GM10266 (cell line): ENCODE measurements at regions not wholly inside any gene's neighbourhood (a gene's known extent, or its start where the extent isn't known, plus 50 kb on each side); places are given as distances from the start of the nearest gene placed in this dataset.

Experiments
- DNase-seq: peaks from one replicate; pipeline ENCODE4 v3.0.0; 2012; ENCODE audit errors: extremely low spot score
- TF ChIP-seq, protein P1 (sequence below): IDR thresholded peaks from 2 replicates; pipeline ENCODE4 v1.5.1; 2012; ENCODE audit warnings: mild to moderate bottlenecking, low read depth; ENCODE audit not compliant: control insufficient read depth, insufficient read depth; ENCODE audit errors: missing control alignments

DNA sequence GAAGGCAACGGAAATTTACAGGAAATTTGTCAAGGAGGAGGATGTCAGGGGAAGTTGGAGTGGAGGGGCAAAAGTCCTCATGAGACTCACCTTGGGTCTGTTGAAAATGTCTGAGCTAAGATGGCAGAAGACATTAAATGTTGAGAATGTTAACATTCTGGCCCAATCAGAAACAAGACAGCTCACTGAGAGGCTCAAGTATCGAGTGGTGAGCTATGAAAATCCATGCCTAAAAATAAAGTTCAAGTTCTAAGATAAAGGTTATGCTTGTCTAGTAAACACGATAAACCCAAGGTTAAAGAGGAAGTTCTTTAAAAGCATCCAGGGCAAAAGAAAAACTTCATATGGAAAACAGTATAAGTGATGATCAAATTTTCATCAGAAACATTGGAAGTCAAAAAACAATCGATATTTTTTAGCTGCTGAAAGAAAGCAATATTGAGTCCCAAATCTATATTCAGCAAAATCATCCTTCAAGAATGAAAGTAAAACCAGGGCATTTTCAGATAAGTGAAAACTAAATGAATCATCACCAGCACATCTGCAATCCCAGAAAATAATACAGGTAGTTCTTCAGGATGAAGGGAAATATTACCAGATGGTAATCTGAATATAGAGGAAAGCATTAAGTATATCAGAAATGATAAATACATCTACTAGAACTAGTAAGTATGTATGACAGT, 462.4 kb downstream of the TLL1 start:
- DNase-seq = no peak
- TF ChIP-seq, protein P1, sequence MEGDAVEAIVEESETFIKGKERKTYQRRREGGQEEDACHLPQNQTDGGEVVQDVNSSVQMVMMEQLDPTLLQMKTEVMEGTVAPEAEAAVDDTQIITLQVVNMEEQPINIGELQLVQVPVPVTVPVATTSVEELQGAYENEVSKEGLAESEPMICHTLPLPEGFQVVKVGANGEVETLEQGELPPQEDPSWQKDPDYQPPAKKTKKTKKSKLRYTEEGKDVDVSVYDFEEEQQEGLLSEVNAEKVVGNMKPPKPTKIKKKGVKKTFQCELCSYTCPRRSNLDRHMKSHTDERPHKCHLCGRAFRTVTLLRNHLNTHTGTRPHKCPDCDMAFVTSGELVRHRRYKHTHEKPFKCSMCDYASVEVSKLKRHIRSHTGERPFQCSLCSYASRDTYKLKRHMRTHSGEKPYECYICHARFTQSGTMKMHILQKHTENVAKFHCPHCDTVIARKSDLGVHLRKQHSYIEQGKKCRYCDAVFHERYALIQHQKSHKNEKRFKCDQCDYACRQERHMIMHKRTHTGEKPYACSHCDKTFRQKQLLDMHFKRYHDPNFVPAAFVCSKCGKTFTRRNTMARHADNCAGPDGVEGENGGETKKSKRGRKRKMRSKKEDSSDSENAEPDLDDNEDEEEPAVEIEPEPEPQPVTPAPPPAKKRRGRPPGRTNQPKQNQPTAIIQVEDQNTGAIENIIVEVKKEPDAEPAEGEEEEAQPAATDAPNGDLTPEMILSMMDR = no peak

DNA sequence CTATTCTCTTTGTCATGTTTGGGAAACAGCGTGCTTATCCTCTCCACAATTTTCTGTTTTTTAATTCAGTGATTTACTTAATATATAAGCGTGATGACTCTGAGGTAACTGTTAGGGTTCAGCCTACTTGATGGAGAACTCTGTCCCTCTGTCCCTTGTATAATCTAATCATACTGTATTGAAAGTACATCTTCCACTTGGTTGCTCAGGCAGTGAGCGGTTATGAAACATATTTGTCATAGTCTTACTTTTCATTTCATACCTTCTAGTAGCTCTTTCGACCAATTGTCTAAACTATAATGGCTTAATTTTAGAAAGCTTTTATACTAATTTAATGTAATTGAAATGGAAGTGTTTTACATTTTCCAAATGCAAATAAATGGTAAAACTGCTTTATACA, 469.0 kb downstream of the TLL1 start:
- DNase-seq = no peak
- TF ChIP-seq, protein P1 = no peak

DNA sequence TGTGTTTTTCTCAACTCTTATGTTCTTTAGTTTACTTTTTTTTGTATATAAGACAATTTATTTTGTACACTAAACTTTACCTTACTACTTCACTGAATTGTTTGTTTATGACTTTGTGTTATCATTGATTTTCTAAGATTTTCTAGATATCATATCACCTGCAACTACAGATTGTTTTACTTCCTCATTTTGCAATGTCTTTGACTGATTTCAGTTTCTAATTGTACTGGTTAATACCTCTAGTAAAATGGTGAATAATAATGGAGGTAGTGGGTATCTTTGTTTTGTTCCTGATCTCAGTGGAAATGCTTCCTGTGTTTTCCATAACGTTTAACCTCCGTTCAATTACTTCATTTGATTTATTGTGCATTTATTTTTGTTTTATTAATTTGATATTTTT, 490.2 kb downstream of the TLL1 start:
- no peak for DNase-seq
- TF ChIP-seq, protein P1 = no peak

DNA sequence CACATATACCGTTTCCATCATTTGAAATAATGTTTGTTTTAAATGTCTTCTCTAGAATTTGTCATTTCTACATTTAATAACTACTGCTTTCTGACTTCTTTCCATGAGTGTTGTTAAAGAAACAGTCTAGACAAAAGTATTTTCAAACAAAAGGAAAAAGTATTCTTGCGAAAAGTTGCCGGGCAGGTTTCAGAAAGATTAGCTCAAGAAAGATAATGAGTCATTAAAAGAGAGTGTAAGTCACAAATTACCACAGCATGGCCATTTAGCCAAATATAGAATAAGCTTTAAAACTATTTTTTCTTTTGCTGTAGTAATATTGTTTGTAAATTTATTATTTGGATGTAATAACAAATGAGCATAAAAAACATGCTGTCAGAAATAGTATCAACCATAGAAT, 493.0 kb downstream of the TLL1 start:
- TF ChIP-seq, protein P1 = no peak
- DNase-seq = no peak

DNA sequence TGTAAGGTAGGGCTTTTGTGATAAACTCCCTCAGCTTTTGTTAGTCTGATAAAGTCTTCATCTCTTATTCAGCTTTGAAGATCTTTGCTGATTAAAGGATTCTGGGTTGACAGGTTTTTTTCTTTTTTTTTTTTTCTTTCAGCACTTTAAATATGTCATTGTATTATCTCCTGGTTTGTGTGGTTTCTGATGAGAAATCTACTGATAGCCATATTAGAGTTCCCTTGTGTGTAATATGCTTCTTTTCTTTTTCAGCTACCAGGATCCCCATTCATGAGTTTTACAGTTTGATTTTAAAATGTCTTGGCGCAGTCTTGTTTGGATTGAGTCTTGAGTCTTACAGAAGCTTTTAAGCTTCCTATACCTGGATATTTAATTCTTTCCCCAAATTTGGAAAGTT, 504.5 kb downstream of the TLL1 start:
- no peak for DNase-seq
- TF ChIP-seq, protein P1 = no peak

DNA sequence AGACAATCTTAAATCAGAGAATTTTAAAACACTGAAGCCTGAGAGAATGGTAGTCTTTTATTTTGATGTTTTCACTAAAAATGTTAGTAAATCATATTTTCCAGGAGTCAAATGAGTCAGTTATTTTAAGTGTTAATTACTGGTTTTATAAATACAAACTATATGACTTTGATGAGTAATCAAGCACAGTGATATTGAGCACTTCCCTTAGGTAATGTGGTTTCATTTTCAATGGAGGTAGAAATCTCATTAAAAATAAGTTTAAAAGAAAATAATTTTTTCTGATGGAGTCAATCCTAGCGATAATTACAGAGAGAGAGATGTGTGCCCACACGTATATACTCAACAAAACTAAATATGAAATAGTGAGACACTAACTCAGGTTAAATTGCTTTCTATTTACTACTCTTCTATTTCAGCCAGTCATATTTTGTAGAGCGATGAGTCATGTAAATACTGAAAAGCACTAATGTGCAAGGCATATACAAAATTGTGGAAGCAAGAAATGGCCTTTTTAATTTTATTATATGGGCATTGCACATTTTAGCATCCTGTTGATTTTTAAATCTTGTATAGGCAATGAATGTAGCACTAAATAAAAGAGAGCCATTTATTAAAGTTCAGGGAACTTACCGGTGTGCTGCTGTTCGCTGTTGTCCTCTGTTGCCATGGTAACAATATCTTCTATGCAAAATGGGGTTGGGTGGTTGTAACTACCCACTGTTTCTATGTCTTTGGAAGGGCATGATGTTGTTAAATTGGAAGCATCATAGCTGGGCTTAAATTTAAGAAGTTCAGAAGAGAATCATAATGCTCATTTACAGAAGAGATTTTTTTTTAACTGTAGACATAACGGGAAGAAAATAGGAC, 513.7 kb downstream of the TLL1 start:
- TF ChIP-seq, protein P1 = no peak
- no peak for DNase-seq

DNA sequence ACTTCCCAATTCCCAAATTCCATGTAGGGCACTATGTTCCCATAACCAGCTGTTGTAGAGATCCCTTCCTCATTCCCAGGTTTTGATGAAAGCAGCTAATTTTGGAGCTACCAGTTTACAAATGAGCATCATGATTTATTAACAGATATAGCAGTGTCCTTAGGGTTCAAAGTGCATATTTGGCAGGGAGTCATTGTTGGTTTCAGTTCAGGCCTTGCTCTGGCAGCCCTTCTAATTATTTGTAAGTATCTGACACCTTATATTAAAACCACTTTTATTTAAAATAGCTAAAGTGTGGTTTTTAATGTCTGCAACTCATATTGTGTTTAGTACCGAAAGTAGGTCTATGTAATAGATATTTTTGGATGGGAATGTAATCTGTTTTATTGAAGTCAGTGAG, 518.5 kb downstream of the TLL1 start:
- no peak for DNase-seq
- TF ChIP-seq, protein P1 = no peak
